ENCODE measurements at regions not wholly inside any gene's neighbourhood (a gene's known extent, or its start where the extent isn't known, plus 50 kb on each side); places are given as distances from the start of the nearest gene placed in this dataset.

- Histone ChIP-seq H2AFZ (no peak overlapping the region), H4K20me1 (ENCODE audit: insufficient read depth, poor library complexity, severe bottlenecking) (no peaks in the 10 kb centered on the region), H3K9me2 (replicated peaks; ENCODE audit: insufficient read depth) (no peaks in the 10 kb centered on the region), H3K27me3 (no peaks in the 10 kb centered on the region), H3K4me2 (no peak overlapping the region), H3K36me3 (replicated peaks; ENCODE audit: insufficient read depth, low read depth) (peaks cover 4% of the 10 kb centered on the region), H3K79me2 (no peaks in the 10 kb centered on the region), H3K4me3 (no peak overlapping the region), H3K9me3 (ENCODE audit: low read depth) (no peaks in the 10 kb centered on the region), H3K27ac (no peak overlapping the region), H3K4me1 (ENCODE audit: insufficient read depth) (no peaks in the 10 kb centered on the region)
- no peak for TF ChIP-seq EZH2 (IDR thresholded peaks at IDR 0.05; ENCODE audit: borderline replicate concordance)
- no peak for TF ChIP-seq CTCF (IDR thresholded peaks at IDR 0.05; ENCODE audit: poor library complexity)
- no peak for TF ChIP-seq EZH2phosphoT487 (IDR thresholded peaks at IDR 0.05; ENCODE audit: low read depth, severe bottlenecking, unreplicated experiment)
- no peak for DNase-seq (ENCODE audit: low spot score)
- WGBS (ENCODE audit: low lambda C conversion rate, missing lambda C conversion rate): 70% methylated on average over 3 of the region's 3 CpGs
Observed at GRCh38 chr14:31977001-31977556, 100.0 kb upstream of the ARHGAP5 start.

- H3K79me2 ChIP-seq: no peaks in the 10 kb centered on the region
Observed at GRCh38 chr14:31978423-31978822, 98.7 kb upstream of the ARHGAP5 start.

GRCh38 chr14:31982642-31983041, 94.5 kb upstream of the ARHGAP5 start:
- WGBS (ENCODE audit: low lambda C conversion rate, missing lambda C conversion rate): 90% methylated on average over 1 of the region's 1 CpG
- H3K79me2 ChIP-seq: no peaks in the 10 kb centered on the region

More at GRCh38 chr14:31978423-31978822, 98.7 kb upstream of the ARHGAP5 start:
- H3K9me3 ChIP-seq (ENCODE audit: low read depth): no peaks in the 10 kb centered on the region
- H3K36me3 ChIP-seq (replicated peaks; ENCODE audit: insufficient read depth, low read depth): peaks cover 4% of the 10 kb centered on the region
- DNase-seq (ENCODE audit: low spot score): no peak
- H3K4me1 ChIP-seq (ENCODE audit: insufficient read depth): no peaks in the 10 kb centered on the region
- H3K27me3 ChIP-seq: no peaks in the 10 kb centered on the region
- H3K9me2 ChIP-seq (replicated peaks; ENCODE audit: insufficient read depth): no peaks in the 10 kb centered on the region
- no peak overlapping the region for H3K27ac ChIP-seq
- H4K20me1 ChIP-seq (ENCODE audit: insufficient read depth, poor library complexity, severe bottlenecking): no peaks in the 10 kb centered on the region
- TF ChIP-seq CTCF (IDR thresholded peaks at IDR 0.05; ENCODE audit: poor library complexity) (no peak), EZH2phosphoT487 (IDR thresholded peaks at IDR 0.05; ENCODE audit: low read depth, severe bottlenecking, unreplicated experiment) (no peak), EZH2 (IDR thresholded peaks at IDR 0.05; ENCODE audit: borderline replicate concordance) (no peak)
- no peak overlapping the region for H3K4me2 ChIP-seq
- 87% methylated on average over 3 of the region's 3 CpGs for WGBS (ENCODE audit: low lambda C conversion rate, missing lambda C conversion rate)
- H2AFZ ChIP-seq: no peak overlapping the region
- H3K4me3 ChIP-seq: no peak overlapping the region

More at GRCh38 chr14:31982642-31983041, 94.5 kb upstream of the ARHGAP5 start:
- Histone ChIP-seq H3K36me3 (replicated peaks; ENCODE audit: insufficient read depth, low read depth) (peaks cover 4% of the 10 kb centered on the region), H3K4me1 (ENCODE audit: insufficient read depth) (no peaks in the 10 kb centered on the region), H3K9me3 (ENCODE audit: low read depth) (peaks cover 4% of the 10 kb centered on the region), H3K9me2 (replicated peaks; ENCODE audit: insufficient read depth) (no peaks in the 10 kb centered on the region), H4K20me1 (ENCODE audit: insufficient read depth, poor library complexity, severe bottlenecking) (no peaks in the 10 kb centered on the region), H3K27ac (no peak overlapping the region), H2AFZ (no peak overlapping the region), H3K4me3 (no peak overlapping the region), H3K27me3 (no peaks in the 10 kb centered on the region), H3K4me2 (no peak overlapping the region)
- DNase-seq (ENCODE audit: low spot score): no peak
- TF ChIP-seq CTCF (IDR thresholded peaks at IDR 0.05; ENCODE audit: poor library complexity) (no peak), EZH2phosphoT487 (IDR thresholded peaks at IDR 0.05; ENCODE audit: low read depth, severe bottlenecking, unreplicated experiment) (no peak), EZH2 (IDR thresholded peaks at IDR 0.05; ENCODE audit: borderline replicate concordance) (no peak)
